NCI-H748 (cell line): ENCODE measurements at regions not wholly inside any gene's neighbourhood (a gene's known extent, or its start where the extent isn't known, plus 50 kb on each side); places are given as distances from the start of the nearest gene placed in this dataset.
A peak's percentile ranks its signal among the peaks of the same experiment; 100 is the strongest.

Experiments
- DNase-seq: peaks from one replicate; lab custom pipeline; 2025; ENCODE audit not compliant: unreplicated experiment; lab: John Stamatoyannopoulos, UW

DNA sequence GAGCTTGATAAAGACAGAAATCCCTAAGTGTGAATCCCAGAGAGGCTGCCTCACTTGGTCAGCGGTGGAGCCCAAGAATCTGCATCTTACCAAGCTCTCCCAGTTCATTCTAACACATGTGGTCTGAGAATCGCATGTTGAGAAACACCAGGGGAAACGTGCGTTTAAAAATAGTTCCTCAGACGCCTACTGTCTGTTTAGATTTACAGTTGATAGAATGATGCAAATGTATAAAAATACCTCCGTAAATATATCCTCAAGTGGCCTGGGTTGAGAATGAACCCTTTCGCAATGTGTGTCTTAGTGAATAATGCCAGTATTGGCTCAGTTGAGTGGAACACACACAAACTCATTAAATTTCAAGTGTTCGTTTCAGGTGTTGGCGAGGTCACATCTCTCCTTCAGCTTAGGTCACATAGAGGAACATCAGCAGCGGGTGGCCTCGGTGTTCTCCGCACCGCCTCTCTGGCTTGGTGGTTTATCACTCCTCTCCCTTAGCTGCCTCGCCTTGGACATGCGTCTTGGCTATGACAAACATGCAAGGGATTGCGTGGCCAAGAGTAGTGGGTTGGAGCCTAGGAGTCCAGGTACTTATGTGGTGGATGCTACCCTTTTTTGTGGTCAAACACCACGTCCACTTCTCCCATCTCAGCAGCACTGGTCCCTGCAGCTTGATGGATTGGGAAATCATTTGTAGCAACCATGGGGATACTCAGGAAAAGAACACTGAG is 117.6 kb upstream of the SPATA13 start:
- peak; percentile 65 for DNase-seq

DNA sequence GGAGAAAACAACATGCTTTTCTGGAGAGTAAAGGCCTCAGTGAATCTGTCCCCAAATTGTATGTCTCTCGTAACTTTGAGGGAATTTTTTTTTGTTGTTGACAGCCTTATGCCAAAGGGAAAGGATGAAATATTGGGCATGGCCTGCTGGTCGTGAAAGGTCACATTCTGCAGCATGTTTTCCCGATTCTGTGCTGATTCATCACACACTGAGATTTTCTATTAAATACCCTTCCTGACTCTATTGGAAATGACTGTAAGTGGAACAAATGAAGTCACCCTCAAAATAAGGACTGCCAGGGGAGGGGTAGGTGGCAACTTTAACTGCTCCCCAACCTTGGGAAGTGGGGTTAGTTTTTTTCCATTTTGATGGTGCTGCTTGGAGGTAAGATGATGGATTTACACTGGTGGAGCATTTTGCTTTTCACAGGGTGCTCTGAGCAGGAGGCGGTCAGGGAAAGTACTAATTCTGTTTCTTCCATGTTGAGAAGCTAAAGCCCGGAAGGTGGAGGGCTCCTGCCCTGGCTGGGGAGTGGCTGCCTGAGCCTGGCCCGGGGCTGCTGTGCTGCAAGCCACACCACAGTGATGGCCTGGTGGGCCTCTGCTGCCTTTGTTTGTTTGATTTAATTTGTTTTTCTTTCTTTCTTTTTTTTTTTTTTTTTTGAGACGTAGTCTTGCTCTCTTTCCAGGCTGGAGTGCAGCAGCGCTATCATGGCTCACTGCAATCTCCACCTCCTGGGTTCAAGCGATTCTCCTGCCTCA is 116.8 kb upstream of the SPATA13 start:
- DNase-seq: no peak

GRCh38 chr13:24045597-24045996 is 114.9 kb upstream of the SPATA13 start:
- no peak for DNase-seq

DNA sequence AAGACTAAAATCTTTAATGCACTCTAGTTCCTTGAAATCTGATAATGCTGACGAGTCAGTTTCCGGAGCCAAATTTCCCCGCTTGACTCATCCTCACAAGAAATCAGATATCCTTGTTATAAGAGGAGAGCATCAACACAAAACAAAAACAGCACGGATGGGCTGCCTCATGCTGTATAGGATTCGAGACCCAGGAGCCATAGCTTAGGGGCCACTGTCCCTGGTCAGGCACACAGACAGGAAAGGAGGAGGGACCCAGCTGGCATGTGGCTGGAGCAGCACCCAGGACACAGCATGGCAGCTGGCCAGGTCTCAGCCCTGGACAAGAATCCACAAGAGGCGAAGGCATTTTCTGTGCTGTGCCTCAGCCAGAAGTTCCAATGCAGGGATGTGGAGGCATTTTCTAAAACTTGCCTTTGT is 110.2 kb upstream of the SPATA13 start:
- no peak for DNase-seq

DNA sequence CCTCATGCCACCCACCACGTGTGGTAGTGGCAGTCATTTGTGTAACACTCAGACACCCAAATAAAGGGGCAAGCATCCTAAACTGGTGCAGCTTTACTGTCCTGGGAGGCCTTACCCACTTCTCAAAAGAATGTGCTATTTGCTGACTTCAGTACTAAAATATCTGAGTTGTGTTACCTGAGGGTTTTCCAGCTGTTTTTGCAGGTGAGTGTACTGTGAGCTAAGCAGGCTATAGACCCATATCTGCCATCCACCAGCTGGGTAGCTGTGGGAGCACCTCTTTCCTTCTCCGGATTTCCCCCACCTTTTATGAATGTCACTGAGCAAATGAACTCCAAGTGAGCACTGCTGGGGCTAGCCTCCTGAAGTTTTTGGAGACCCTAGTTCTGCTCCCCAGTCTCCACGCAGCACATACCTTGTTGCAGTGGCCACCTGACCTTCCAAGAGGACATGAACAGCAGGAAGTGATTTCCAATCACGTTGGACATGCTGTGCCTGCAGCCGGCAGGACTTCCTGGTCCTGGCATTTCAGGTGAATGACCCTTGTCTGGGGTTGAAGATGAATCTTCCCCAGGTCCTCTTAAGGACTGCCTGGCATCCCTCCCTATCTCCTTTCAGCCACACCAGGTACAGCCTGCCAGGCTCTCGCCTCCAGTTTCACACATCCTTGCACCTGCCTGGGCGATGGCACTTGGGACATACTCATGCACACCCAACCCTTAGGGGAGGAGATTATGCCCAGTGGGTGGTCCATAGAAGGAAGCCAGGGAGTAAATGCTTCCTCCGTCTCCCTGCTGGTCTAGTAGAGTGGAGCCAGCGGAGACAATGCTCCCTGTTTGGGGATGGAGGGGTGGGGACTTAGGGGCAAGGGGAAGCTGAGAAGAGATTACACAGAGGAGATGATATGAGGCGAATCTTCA is 109.5 kb upstream of the SPATA13 start:
- DNase-seq: no peak

- DNase-seq: no peak
These were observed 107.7 kb upstream of the SPATA13 start for GRCh38 chr13:24052547-24053518.

DNA sequence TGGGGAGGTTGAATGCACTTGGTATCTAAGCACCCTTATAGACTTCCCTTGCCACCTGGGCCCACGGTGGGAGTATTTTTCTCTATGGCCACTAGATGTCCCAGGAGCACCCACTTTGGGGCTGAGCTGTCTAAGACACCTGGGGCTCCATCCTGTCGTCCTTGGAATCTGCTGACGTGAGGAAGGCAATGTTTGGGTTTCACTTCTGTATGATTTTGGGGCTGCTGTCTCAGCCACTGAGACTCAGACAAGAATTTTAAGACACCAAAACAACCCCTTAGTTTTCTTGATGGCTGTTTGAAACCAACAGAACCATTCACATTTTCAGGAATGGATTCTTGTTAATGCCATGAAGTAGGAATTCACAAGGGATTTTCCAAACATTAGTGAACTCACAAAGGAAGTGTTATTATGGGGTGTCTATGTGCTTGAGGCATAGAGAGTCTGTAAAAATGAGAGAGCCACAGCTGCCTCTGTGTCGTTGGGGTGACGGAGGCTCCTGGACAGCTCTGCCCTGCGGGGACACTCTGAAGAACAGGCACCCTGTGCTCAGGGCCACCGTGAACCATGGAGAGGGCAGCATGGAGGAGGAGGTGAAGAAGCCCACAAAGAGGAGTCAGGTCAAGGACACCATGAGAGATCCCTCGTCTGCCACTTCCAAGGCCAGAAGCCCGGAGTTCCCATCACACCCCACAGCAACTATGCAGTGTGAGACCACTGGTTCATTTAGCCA is 106.8 kb upstream of the SPATA13 start:
- peak; percentile 96 for DNase-seq

GRCh38 chr13:24056616-24057137 is 103.8 kb upstream of the SPATA13 start:
- DNase-seq: no peak

- DNase-seq: no peak
These were observed 99.5 kb upstream of the SPATA13 start for GRCh38 chr13:24060993-24061392.

GRCh38 chr13:24063281-24063877 is 97.1 kb upstream of the SPATA13 start:
- DNase-seq: peak; percentile 68

GRCh38 chr13:24064371-24064770 is 96.1 kb upstream of the SPATA13 start:
- no peak for DNase-seq

DNA sequence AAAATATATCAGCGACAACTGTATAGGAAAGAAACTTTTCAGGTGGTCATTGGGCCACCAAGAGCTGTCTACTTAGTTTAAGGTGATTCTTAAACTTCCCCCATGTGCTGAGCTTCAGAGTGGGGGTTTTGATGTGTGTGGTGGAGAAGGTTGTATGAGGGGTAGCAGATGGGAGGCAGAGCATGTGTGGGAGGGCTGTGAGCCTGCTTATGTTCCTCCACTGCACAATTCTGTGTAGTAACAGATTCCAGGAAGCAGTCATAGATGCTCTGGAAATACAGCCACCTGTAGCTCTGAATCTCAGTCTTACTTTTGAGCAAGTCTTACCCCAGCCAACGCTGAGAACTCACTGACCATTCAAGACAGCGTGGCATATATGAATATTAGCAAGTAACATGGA is 95.3 kb upstream of the SPATA13 start:
- no peak for DNase-seq

DNA sequence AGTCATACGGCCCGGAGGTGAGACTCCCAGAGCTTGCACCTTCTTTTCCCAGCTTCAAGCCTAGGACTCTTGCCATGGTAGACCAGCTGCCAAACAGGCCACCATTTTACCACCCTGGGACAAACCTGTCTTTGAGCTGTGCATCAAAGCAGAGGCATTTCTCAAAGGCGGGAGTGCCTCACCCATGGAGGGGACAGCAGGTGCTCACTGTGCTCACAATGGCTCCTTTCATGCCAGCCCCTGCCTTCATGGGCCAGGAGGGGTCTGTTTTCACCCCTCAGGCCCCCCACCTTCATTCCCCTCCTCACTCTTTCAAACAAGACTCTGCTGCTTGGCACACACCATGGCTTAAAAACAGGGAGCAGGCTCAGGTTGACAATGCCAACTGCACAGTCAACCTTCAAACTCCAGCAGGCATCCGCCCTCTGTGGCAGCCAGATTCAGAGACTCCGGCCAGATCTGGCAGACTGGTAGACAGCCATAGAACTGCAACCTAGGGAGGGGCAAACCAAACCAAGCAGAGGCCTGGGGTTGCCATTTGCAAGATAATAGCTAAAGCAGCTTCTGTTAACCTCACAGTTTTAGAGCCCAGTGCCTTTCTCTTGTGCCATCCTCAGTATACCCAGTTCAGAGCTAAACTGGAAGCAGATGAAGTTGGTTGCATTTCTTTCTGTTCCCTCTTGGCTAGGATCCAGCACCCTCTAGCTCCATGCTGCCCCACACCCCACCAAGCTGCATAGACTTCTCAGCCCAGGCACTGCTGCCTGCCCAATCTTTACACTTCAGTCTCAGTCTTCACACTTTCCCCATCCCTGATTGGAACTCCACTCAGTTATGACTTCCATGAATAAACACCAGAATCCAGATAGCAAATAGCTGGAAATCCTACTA is 93.9 kb upstream of the SPATA13 start:
- DNase-seq: no peak

GRCh38 chr13:24068472-24068871 is 92.0 kb upstream of the SPATA13 start:
- no peak for DNase-seq

DNA sequence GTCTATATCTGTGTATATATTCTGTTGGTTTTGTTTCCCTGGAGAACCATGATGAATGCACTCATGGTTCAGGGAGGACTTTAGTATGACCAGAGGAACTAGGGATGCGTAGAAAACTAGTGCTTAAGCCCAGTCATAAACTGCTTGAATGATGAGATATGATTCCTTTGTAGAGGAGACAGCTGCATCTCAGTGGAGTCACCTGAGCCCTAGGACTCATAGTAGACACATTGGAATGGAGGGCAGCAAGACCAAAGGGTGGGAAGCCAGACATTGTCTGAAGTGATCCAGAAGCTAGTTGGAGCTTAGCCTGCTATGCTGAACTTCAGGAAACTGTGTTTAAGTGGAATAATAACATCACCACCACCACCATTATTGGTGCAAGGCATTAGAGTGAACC is 89.5 kb upstream of the SPATA13 start:
- DNase-seq: no peak

GRCh38 chr13:24071423-24072075 is 89.0 kb upstream of the SPATA13 start:
- no peak for DNase-seq

- no peak for DNase-seq
These were observed 86.9 kb upstream of the SPATA13 start for GRCh38 chr13:24073657-24074056.

DNA sequence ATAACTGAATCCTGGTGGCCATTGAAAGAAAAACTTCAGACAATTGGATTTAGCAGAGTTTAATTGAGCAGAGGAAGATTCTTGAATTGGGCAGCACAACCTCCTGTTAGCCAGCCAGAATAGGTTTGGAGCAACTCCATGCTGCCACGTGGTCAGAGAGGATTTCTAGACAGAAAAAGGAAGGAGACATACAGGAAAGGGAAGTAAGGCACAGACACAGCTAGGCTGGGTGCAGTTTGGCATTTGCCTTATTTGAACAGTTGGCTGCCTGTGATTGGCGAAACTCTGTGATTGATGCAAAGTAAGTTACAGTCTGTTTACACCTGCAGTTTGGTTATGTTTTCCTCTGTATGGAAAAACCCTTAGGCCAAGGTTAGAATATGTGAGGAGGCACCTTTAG is 85.8 kb upstream of the SPATA13 start:
- DNase-seq: no peak
